GM20431 (cell line): ENCODE measurements at regions not wholly inside any gene's neighbourhood (a gene's known extent, or its start where the extent isn't known, plus 50 kb on each side); places are given as distances from the start of the nearest gene placed in this dataset.
"Not testable (repeated sequence)": the region's sequence is repeated elsewhere in the genome, so short reads cannot be mapped to it uniquely, and the experiment has no call there.

ENCODE experiments used
- in situ Hi-C: fragments of 300-500 bp; cut with MseI, MboI; formaldehyde crosslinking; loops from one replicate; pipeline ENCODE4 v1.15.0; 2020; ENCODE audit warnings: low sequenced_read_pairs; ENCODE audit not compliant: unreplicated experiment

DNA sequence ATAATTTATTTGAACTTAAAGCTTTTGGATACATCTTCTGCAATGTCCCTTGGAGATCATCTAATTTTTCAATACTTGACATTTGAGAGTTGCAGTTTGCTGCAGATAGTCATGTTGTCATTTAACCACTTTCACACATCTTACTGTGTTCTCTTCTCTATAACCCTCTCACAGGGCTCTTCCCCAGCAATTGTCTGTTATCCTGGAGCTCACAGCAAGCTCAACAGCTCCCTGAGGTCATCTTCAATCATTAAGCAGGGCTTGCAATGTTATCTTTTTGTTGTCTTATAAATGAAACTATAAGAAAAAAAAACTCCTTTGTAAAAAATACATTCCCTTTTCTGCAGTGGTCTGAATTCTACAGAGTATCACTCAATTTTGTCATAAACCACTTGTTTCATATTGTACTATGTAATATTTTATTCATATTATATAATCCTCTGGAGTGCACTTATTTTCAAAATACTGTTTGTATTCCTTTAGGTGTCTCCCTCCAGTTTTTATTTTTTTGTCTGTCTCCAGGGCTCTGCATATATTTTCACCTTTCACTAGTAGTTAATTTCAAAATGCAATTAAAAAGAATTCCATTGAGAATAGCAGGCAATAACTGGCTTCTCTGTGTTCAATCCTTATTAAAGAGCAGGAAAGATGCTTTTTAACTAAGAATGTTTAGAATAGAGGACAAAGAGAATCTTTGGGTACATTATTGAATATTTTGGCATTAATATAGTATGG, 106.3 kb upstream of the ARSJ start:
- in situ Hi-C loops, result no loop called here

DNA sequence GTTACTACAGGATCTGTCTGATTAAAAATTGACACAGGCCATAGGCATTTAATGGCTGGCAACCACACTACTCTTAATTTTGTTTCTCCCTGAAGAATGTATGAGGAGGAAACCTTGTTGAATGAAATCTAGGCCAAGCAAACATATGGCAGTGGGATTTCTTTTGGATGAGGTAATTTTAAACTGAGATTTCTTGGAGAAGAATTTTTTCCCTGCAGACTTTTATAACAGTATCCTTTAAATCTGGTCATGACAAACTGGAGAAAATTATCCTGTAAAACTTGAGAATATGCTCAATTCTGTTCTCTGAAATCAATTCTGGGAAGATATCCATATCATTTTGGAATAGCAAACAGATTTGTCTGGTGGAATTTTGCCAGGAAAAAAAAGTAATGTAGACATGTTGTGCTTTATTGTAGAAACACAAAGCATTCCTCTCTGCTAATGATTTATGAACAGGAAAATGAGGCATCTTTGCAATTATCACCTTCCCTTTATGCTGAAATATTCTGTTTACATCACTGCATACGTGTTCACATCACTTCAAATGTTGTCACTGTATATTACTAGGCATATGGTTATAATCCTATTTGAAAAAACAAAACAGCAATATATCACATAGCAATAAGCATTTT, 108.3 kb upstream of the ARSJ start:
- in situ Hi-C loops, result no loop called here

GRCh38 chr4:114088481-114088880, 109.0 kb upstream of the ARSJ start:
- in situ Hi-C loops, result no loop called here

DNA sequence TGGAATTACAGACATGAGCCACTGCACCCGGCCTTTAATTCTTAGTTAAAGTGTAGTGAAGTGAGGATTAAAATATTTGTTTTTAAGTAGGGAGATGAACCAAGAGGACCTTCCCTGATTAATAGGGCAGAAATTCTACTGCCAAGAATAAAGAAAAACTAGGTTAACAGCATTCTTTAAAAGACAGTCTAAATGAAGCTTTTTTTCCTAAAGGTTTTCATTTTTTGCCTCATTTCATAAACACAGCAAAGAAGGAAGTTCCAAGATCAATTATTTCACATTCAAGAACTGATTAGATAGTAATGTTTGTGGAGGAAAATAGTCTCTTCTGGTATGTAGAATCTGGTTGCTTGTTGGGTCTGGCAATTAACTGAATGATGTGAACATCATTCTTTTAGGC, 112.1 kb upstream of the ARSJ start:
- in situ Hi-C loops, result no loop called here

DNA sequence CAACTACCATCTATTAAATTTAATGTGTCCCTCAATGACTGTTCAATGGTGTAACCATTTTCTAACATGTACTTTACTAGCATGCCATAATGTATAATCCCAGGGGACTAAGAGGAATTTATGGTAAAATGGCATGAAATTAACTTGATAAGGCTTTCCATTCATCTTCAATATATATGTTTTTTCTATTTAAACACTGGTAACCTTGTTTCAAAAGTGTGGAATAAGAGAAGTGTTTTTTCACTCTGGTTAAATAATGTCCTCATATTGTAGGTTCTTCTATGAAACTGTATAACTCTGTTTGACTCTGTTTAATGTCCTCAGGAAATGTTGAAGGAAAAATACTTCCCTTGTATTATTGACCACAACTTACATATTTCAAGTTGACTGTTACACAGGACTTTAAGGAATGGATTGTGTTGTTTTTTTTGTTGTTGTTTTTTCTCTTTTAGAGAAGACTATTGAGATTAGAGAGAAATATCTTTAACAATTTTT, 113.8 kb upstream of the ARSJ start:
- in situ Hi-C loops, result no loop called here

DNA sequence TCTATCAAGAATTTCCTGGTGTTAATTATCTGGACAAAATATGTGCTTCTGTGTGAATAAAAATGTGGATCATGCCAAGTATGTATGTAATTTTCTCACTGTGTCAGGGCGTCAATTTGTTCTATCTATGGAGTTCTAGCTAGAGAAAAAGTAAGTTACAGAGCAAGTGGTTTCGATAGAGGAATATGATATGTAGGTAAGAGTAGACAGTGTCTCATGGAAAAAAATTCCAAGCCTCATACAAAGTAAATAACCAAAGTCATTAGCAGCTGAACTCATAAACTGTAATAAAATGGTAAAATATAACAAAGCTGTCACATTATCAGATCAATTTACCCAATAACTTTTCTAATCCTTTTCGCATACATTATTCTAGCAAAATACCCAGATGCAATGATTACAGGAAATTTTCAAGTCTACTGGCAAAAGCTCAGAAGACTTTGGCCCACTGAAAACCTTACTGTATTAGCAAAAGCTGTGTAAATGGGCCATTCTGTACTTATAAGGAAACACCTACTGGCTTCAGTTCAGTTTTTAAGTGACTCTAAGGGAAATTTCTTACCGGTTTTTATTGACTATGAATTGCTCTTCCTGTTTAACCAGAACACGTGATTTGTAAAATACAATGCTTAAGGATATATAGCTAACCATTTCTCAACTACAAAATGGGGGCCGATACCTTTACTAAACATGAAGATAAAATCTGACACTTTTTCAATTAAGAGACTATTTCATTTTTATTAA, 121.0 kb upstream of the ARSJ start:
- in situ Hi-C loops, result no loop called here

GRCh38 chr4:114103908-114104307, 124.5 kb upstream of the ARSJ start:
- in situ Hi-C loops, result no loop called here

DNA sequence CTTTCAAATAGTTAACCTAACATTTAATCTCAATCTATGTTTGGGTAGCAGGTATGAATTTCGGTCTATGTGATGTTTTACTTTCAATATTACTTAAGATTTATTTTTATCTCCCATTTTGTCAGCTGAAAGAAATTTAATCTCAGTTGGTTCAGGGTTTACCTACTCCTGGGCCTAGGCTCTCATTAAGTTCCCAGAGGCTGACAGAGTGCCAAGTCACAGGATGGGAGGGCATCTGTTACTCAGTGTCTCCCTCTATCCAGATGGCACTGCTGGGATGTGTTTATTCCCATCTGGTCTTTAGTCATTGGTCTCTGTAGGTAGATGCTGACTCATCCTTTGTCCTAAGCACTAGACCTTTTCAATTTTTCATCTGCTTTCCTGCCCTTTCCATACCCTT, 129.4 kb upstream of the ARSJ start:
- in situ Hi-C loops, result no loop called here

- in situ Hi-C loops, result no loop called here
These were observed 130.3 kb upstream of the ARSJ start for GRCh38 chr4:114109776-114110175.

DNA sequence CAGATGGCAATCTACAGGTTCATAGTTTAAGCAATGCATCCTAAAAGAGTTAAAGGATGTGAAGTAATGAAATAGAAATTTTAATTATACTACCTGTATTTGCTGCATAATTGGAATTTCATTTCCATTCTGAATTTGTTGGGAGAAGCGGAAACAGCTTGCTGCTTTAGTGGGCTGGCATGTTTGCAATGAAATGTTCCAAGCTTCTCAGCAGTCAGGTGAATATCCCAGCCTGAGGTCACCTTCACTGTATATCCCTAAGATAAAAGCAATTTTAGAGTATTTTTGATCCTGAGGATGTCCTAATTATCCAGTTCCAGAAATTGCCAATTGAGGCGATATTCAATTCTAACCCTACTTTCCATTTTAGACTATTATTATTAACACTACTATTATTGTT, 136.1 kb upstream of the ARSJ start:
- in situ Hi-C loops, result no loop called here

DNA sequence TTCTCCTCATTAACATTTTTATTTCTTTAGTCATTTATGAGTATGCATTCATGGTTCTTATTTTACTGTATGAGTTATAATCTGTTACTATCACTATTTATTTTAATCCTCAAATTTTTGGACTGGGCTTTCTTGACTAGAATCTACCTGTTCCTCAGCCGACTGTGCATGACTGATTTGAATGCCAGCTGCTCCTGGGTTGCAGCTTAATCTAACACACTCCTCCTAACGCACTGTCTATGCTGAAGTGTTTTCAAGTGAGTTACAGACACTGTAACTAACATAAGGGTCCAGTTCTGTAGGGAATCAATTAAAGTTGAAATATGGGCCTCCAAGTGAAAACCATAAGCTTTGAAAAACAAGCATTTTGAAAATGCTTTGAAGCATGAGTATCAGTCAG, 137.4 kb upstream of the ARSJ start:
- in situ Hi-C loops, result no loop called here

- in situ Hi-C loops, result no loop called here
These were observed 141.8 kb upstream of the ARSJ start for GRCh38 chr4:114121221-114121620.

DNA sequence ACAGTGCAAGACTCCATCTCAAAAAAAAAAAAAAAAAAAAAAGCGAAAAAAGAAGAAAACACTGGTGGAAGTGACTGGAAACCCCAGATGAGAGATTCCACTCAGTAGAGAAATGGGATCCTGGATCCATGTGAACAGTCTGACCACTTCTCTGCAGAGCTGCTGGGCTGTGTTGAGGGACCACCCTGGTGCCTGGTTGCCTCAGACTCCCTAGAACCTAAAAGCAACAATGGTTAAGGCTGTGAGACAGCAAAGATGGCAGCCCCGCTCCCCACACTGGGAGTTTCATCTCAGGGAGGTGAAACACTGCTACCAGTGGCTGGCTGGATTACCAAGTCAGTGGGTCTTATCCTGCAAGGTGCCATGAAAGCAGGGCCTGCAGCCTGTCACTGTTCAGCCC, 152.8 kb upstream of the ARSJ start:
- in situ Hi-C loops, result no loop called here

GRCh38 chr4:114132830-114133229, 153.4 kb upstream of the ARSJ start:
- in situ Hi-C loops, result no loop called here

- in situ Hi-C loops, result no loop called here
These were observed 156.6 kb upstream of the ARSJ start for GRCh38 chr4:114136069-114136468.

DNA sequence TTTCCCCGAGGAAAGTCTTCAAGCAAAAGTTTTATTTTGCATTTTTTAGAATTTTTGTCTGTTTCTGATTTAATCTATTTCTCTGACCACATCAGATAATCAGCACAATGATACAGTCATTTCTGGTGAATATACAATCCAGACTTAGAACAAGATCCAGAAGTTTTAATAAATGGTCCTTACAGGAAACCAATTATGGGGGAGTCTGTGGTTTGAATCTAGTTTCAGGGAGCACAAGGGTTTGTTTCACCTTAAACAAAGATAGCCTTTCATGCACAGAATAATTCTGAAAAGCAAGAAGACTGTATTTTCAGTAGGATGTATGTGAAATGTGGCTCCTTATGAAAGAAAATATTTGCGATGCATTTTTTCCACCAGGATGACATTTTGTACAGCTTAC, 158.5 kb upstream of the ARSJ start:
- in situ Hi-C loops, result no loop called here

- in situ Hi-C loops, result no loop called here
These were observed 167.6 kb upstream of the ARSJ start for GRCh38 chr4:114146947-114147618.

DNA sequence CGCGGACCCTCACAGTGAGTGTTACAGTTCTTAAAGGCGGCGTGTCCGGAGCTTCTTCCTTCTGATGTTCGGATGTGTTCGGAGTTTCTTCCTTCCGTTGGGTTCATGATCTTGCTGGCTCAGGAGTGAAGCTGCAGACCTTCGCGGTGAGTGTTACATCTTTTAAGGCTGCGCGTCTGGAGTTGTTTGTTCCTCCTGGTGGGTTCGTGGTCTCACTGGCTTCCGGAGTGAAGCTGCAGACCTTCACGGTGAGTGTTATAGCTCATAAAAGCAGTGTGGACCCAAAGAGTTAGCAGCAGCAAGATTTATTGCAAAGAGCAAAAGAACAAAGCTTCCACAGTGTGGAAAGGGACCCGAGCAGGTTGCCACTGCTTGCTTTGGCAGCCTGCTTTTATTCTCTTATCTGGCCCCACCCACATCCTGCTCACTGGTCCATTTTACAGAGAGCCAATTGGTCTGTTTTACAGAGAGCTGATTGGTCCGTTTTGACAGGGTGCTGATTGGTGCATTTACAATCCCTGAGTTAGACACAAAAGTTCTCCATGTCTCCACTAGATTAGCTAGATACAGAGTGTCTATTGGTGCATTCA, 168.3 kb upstream of the ARSJ start:
- in situ Hi-C loops, result not testable (repeated sequence)

DNA sequence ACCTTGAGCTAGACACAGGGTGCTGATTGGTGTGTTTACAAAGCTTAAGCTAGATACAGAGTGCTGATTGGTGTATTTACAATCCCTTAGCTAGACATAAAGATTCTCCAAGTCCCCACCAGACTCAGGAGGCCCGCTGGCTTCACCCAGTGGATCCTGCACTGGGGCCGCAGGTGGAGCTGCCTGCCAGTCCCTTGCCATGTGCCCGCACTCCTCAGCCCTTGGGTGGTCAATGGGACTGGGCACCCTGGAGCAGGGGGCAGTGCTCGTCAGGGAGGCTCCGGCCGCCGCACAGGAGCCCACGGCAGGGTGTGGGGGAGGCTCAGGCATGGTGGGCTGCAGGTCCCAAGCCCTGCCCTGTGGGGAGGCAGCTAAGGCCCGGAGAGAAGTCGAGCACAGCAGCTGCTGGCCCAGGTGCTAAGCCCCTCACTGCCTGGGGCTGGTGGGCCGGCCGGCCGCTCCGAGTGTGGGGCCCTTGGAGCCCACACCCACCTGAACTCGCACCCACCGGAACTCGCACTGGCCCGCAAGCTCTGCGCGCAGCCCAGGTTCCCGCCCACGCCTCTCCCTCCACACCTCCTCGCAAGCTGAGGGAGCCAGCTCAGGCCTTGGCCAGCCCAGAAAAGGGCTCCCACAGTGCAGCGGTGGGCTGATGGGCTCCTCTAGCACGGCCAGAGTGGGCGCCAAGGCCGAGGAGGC, 169.1 kb upstream of the ARSJ start:
- in situ Hi-C loops, result not testable (repeated sequence)

DNA sequence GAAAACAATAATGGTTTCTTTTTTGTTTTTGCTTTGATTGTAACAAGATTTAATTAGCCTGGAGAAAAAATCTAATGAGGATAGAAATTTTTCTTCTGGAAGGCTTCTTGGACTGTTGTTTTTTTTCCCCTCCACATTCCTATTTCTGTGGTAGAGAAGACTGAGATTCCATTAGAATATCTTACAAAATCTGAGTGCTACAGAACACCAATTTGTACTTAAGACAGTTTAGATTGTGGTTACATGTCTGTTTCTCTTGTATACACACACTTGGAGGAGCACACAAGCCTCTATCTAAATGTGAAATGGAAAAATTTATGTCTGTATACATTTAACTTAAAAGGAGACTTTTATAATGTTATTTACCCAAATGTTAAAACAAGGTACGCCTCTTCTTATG, 176.9 kb upstream of the ARSJ start:
- in situ Hi-C loops, result no loop called here
